SKM-1 (cell line): ENCODE measurements at regions not wholly inside any gene's neighbourhood (a gene's known extent, or its start where the extent isn't known, plus 50 kb on each side); places are given as distances from the start of the nearest gene placed in this dataset.

ENCODE experiments used
- DNase-seq: peaks from one replicate; lab custom pipeline; 2025; ENCODE audit not compliant: unreplicated experiment; lab: John Stamatoyannopoulos, UW

DNA sequence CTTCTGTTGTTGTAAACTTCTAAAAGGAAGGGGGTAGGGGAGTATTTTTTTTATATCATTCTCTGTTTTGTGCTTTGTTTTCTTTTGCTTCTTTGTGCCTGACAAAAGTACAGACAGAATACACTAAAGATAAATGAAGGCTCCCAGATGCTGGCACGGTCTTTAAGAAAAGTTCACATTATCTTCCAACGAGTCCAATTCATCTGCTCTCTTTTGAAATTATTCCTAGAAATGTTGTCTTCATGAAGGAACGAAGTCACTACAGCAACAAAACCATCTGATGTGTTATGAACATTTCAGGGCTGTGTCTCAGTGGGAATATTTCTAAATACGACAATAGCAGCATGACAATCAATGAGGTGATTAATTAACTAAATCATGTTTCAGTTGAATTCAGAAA, 813.8 kb upstream of the HTR2C start:
- no peak for DNase-seq

DNA sequence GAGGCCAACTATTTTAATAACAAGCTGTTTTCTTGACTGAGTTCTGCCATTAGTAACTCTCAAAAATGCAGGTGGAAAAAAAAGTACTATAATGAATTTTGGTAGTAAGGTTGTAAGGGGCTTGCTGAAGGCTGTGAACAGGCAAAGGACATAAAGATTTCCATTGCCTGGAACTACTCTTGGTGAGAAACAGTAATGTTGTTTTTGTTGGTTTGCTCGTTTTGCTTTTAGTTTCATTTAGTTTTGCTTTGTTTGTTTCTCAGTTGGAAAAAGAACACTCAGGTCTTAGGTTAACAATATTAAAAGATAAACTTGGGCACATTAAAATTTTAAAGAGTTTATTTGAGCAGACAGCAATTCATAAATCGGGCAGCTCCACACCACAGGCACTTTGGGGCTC, 824.5 kb upstream of the HTR2C start:
- no peak for DNase-seq

DNA sequence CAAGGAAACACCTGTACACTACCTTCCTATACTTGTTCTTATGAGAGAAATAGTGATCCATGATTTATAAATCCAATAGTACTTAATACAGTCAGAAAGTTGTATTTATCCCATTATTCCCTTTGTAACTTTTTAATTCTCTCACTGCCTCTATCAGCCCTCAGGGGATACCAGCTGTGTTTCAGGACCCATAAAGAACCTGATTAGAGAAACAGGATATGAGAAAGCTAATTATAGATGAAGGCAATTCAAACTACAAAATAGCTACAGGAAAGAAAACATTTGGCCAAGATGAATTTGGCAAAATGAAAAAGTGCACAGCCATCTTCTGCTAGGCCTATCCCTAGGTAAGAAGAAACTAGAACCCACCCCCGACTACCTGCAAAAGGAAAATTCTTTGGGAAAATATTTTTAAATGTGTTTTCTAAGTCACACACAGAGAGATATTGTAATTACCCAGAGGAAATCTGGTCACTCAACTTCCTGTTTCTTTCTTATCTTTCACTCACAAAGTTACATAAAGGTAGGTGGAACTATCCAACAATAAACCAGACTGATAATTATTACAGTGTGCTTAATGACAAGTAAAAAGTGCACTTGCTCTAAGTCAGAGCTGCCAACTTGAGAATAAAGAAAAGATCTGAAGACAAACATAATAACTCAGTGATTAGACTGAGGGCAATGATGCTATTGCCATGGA, 836.5 kb upstream of the HTR2C start:
- DNase-seq: no peak

DNA sequence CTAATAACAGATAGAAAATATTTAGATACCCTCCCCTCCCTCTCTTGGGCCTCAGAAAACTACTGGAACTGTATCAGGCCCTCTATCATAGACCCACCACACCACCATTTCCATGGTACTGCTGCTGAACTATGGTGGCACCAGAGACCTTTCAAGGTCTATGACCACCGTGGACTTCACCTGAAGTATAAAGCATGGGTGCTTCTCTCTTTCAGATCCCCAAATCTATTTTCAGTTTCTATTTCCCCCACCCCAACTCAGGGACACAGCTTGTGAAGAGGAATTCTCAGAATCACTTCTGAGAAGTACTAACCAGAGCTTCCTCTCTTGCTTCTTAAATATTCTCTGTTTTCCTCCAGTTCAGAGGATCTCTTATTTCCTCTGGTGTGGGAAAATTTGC, 840.8 kb upstream of the HTR2C start:
- DNase-seq: no peak

DNA sequence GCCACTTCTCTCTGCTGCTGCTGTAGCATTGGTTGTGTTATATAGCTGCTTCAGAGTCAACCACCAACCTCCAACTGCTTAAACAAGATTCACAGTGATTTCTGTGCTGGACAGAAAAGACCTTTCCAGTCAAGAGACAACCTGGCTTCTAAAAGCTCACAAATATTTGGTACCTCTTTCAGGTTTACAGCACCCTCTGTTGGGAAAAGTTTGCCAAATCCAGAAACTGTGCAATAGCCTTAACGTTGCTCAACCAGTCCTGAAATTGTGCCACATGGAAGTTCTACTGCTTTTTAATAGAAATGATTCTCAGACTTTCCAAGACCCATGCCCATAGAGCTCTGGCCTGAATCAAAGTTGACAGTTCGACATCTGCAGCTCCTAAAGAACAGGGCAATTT, 842.1 kb upstream of the HTR2C start:
- no peak for DNase-seq

DNA sequence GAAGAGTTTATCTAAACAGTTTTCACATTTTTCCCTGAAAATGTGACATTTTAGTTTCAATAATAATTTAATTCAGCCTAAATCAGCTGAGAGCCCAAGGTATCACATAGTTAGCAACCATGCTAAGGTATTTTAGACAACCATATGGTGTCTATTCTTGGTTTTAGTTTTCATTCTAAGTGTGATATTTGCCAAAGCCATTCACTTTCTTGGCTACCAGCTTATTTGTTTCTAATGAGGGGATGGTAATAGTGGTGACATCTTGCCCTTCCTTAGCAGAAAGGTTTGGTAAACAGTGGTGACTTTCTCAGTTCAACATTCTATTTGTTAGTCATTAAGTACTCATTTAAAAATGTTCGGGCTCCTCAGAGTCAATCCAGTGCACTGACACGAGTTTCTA, 854.9 kb upstream of the HTR2C start:
- DNase-seq: no peak

DNA sequence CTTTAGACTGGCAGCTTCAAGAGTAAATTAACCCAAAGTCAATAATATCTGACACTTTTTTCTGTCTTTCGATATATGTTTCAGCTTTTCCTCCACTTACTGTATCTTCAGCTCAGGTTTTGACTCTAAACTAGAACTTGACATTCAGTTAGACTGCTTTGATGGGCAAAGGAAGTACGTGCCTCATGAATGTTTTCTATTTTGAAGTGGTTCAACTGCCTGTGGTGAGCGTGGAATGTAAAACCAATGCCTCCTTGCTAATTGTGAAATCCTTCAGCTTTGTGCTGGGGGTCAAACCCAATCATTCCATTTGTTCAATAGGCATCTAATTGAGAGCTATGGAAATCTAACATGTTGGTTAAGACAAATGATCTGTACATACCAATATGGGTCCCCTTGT, 857.0 kb upstream of the HTR2C start:
- DNase-seq: no peak

DNA sequence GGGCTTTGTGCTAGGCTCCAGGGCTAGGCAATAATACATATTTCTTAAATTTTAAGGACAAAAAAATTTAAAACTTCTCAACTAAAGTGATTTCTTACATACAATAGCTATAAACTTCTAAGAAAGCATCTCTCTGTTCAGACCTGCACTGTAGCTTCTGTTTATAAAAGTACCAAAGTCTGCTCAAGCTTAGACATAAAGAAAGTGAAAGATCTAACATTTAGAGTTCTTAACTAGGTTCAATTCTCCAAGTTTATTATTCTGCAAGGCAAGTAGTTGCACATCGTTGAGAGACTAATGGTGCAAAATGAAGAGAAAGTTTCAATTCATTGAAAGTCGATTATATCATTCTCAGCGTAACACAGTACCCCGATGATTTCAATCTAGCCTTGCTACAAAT, 857.4 kb upstream of the HTR2C start:
- DNase-seq: no peak

DNA sequence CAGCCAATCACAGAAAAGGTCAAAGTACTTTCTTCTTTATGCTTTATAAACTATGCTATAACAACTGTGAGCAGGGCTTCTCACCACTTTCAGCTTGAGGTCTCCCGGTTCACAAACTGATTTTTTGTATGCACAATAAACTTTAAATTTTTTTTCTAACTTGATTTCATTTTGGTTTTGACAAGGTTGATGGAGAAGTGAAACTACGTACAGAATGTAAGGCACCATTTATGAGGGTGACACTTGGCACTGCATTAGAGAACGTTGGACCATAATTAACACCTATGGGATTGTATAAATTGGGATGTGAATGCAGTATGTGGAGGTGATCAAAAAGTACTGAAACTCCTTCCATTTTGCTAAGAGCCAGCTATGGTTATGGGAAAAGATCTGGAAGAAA, 857.9 kb upstream of the HTR2C start:
- DNase-seq: no peak

DNA sequence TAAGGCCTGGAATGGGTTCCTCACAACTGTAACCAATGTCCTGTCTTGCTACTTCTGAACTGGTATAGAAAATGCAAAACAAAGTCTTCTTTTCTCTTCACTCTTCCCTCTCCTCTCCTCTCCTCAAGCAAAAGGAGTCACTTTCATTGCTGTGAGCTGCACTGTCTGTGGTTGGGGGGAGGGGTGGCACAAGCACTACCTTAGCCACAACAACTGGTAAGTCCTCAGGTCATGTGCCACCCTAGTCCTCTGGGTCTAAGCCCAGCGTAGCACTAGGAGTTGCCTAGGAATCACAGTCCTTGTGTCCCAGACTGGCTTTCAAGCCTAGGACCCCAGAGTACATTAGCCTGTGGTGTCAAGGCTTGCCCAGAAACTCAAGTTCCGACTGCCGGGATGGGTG, 859.3 kb upstream of the AMOT start:
- DNase-seq: no peak

DNA sequence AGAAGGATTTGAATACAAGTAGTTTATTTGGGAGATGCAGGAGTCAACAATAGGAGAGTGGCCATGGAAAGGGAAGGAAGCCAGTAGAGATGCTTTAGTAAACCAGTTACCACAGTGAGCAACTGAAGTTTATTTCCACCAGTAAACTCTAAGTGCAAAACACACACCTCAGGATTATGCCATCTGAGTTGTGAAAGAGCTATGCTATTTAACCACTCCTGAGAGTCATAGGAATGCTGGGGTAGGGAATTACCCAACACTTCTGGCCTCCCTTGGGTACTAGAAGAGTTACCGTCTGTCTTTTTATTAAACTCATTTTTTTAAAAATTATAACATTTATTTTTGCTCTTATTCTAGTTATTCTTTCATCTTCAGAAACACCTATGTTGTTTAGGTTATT, 834.6 kb upstream of the AMOT start:
- DNase-seq: no peak

DNA sequence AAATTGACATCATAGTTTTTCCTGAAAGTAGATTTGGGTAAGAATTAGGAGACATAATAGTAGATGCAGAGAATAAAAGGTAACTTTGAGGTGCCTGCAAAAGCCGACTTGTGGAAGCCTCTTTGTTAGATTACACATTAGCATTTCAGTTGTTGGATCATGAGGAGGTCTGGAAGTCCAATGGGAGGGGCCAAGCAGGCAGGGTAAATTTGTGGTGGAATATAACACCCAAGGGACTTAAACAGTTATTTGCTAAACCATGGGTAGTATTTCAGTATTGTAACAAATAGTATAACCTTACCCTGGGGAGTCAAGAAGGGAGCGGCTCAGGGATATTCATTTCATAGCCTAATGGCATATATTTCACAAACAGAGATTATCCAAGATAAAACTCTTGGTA, 810.7 kb upstream of the AMOT start:
- no peak for DNase-seq

DNA sequence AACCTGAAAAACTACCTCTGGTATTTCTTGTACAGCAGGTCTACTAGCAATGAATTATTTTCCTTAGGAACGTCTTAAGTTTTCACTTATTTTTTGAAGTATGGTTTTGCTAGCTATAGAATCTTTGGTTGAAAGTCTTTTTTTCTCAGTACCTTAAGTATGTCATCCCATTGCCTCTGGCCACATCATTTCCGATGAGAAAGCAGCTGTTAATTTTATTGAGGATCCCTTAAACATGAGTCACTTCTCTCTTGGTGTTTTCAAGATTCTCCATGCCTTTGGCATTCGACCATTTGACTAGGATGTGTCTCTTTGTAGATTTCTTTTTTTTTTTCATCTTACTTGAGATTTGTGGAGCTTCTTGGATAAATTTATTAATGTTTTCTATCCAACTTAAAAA, 803.8 kb upstream of the AMOT start:
- no peak for DNase-seq

DNA sequence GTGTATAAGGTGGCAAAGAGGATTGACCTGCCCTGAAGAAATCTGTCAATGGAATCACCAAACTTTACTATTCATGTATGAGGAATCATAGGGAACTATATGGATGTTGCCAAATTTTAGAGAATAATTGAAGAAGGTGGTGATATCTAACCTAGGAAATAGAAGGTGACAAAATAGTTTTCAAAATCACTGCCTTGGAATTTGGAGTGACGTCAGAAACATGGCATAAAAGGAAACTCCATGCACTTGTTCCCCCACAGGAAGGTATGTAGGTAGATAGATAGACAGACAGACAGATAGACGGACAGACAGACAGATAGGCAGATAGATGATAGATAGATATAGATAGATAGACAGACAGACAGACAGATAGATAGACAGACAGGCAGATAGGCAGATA, 793.9 kb upstream of the AMOT start:
- no peak for DNase-seq

DNA sequence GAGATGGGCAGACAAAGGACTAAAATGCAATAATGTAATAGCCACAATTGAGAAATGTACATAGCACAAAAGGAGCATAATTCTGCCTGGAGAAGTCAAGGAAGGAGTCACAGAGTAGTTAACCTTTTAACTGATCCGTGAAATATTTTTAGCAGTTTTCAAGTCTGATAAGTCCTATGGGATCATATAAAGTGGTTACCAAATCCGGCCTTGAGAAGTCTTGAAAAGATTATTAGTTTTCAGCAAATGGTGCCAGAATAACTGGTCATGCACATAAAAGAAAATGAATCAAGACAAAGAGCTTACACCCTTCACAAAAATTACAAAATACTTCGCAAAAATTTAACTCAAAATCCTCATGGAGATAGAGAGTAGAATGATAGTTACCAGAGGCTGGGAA, 788.7 kb upstream of the AMOT start:
- no peak for DNase-seq

DNA sequence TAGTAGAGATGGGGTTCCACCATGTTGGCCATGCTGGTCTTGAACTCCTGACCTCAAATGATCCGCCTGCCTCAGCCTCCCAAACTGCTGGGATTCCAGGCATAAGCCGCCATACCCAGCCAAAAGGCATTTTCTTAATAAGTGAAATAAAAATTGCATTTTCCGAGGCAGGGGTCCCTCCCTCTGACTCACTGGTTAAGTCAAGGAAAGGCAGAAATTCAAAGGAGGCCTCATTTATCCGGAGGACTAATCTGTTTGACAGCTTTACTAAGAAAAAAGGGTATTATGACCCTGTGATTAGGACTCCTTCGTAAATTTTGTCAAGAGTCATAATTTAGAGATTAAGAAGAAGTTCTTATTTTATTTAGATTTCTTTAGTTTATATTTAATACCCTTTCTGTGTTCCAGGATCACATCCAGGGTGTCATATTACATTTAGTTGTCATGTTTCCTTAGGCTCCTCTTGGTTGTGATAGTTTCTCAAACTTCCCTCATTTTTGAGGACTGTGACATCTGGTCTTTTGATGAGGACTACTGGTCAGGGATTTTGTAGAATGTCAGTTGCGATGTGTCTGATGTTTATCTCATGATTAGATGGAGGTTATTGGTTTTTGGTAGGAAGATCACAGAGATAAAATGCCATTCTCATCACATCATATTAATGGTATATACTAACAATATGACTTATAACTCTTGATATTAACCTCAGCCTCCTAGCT, 753.7 kb upstream of the AMOT start:
- no peak for DNase-seq

DNA sequence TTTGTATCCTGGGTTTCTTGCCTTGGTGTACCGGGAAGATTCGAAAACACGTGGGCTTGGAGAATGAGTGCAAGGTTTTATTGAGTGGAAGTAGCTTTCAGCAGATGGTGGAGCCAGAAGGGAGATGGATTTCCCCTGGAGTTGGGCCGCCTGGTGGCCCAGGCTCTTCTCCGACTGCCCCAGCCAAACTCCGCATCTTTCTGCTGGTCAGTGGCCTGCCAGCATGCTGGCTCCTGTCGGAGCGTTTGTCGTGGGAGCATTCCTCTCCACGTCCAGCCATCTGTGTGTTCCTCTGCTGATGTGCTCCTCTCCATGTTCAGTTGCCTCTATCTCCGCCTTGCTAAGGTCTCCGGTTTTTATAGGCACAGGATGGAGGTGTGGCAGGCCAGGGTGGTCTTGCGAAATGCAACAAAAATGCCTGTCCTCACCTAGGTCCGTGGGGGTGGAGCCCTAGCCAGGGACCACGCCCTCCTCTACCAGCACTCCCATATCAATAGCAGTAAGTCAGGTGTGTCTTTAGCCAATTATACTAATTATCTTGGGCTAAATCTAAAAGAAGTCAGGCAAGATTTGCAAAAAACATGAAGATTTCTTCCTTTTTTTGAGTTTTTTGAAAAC, 745.8 kb upstream of the AMOT start:
- DNase-seq: no peak

DNA sequence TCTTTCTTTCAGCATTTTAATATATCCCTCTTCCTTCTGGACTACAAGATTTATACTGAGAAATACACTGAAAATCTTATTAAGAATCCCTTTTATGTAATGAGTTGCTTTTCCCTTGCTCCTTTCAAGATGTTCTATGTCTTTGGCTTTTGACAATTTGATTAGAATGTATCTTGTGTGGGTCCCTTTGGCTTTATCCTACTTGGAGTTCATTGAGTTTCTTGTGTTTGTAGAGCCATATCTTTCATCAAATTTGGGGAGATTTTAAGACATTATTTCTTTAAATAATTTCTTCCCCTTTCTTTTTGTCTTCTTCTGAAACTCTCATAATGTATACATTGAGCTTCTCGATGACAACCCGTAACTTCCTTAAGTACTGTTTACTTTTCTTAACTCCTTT, 739.9 kb upstream of the AMOT start:
- no peak for DNase-seq

DNA sequence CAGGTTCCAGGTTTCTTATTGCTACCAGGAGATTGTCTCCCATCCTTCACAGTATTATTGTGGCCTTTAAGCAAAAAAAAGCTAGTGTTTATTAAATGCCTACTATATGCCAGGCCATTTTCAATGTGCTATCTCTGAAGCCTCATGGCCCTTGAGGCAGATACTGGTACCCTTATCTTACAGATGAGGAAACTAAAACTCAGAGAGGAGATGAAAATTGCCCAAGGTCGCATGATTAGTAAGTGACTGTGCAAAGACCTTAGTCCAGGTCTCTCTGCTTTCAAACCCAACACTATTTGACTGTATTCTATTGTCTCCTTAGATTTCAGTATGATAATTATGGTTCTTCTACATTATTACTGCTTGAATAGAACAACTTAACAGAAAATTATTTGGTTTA, 717.9 kb upstream of the AMOT start:
- no peak for DNase-seq

DNA sequence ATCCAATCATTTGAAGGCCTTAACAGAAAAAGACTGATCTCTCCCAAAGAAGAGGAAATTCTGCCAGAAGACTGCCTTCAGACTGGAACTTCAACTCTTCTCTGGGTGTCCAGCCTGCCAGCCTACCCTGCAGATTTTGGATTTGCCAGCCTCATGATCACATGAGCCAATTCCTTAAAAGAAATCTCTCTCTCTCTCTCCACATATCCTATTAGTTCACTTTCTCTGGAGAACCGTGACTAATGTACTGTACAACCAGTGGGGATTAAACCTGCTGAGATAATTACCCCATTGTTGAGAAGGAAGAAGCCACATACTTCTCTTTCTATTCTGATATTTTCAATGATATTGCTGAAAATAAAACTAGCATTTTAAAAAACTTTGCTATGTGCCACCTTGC, 711.3 kb upstream of the AMOT start:
- no peak for DNase-seq

DNA sequence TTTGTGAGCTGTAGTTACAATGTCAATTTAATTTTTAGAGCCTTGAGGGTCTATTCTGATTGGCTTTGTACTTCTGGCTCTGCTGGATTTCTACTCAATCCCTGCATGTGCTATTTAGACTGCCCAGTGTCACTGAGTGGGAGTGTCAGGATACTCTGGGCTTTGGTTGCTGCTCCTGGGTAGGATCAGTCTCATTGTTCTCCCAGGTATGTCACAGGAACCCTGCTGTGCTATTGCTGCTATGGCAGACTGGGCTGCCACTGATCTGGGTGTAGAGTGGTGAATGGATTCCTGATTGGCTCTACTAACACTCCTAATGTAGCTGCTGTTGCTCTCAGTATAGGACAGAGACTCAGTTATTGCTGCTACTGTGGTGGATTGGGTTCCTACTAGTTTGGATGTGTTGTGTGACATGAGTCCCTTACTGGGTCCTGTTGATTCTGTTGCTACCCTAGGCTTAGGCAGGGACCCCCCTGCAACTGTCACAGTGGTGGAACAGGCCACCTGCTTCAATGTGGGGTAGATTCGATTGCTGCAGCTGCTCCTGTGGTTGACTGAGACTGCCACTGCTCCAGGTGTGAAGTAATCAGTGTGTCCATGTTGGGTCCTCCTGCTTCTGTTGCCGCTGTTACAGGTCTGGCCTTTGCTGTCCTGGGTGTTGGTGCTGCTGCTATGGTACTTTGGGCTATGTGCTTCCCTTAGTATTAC, 707.8 kb upstream of the AMOT start:
- no peak for DNase-seq

DNA sequence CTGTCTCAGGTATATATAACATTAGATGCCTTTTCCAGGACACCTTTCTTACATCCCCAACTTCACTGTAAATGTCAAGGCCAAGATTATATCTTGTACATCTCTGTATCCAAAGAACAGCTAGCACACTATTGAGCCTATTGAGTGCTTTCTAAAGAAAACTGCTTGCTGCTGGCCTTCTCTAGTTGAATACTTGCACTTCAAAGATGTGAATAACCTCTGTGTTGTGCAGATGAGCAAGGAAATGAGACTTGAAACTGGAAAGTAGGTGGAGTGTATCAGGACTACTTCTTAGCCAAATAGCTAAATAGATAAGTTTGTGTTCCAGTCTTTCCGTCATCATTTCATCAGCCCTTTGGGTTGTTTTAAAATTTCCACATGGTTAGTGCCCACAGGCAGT, 704.4 kb upstream of the AMOT start:
- no peak for DNase-seq
